GM19324 (cell line): ENCODE measurements at regions not wholly inside any gene's neighbourhood (a gene's known extent, or its start where the extent isn't known, plus 50 kb on each side); places are given as distances from the start of the nearest gene placed in this dataset.

Source experiments
- ATAC-seq: cut with Tn5 transposase; IDR thresholded peaks from one replicate; pipeline ENCODE4 v1.9.1; 2021; ENCODE audit warnings: mild to moderate bottlenecking, moderate library complexity; ENCODE audit not compliant: unreplicated experiment, low FRiP score

GRCh38 chr10:131758062-131758938 is 142.5 kb upstream of the PPP2R2D start:
- no peak for ATAC-seq

- ATAC-seq = no peak
Observed at GRCh38 chr10:131758939-131759301, 141.9 kb upstream of the PPP2R2D start.

- ATAC-seq = no peak
Observed at GRCh38 chr10:131759347-131759746, 141.5 kb upstream of the PPP2R2D start.

GRCh38 chr10:131760416-131761166 is 140.2 kb upstream of the PPP2R2D start:
- no peak for ATAC-seq

- no peak for ATAC-seq
Observed at GRCh38 chr10:131762789-131763696, 137.8 kb upstream of the PPP2R2D start.

- ATAC-seq = no peak
Observed at GRCh38 chr10:131764929-131765328, 135.9 kb upstream of the PPP2R2D start.

GRCh38 chr10:131766096-131766495 is 134.7 kb upstream of the PPP2R2D start:
- ATAC-seq = no peak

- no peak for ATAC-seq
Observed at GRCh38 chr10:131767716-131768115, 133.1 kb upstream of the PPP2R2D start.

GRCh38 chr10:131769571-131770410 is 131.0 kb upstream of the PPP2R2D start:
- ATAC-seq = no peak

- ATAC-seq = no peak
Observed at GRCh38 chr10:131770946-131771633, 129.7 kb upstream of the PPP2R2D start.

- no peak for ATAC-seq
Observed at GRCh38 chr10:131771634-131772358, 129.0 kb upstream of the PPP2R2D start.

- no peak for ATAC-seq
Observed at GRCh38 chr10:131772441-131772840, 128.4 kb upstream of the PPP2R2D start.

GRCh38 chr10:131773370-131774343 is 127.2 kb upstream of the PPP2R2D start:
- ATAC-seq = no peak

GRCh38 chr10:131774681-131775085 is 126.1 kb upstream of the PPP2R2D start:
- no peak for ATAC-seq

- no peak for ATAC-seq
Observed at GRCh38 chr10:131775433-131775832, 125.4 kb upstream of the PPP2R2D start.

- no peak for ATAC-seq
Observed at GRCh38 chr10:131775833-131776232, 125.0 kb upstream of the PPP2R2D start.

- ATAC-seq = no peak
Observed at GRCh38 chr10:131776496-131776895, 124.3 kb upstream of the PPP2R2D start.
